B cell (primary cell): ENCODE measurements at regions not wholly inside any gene's neighbourhood (a gene's known extent, or its start where the extent isn't known, plus 50 kb on each side); places are given as distances from the start of the nearest gene placed in this dataset.

Source experiments
- EZH2 ChIP-seq: IDR thresholded peaks from 2 replicates; pipeline ENCODE4 v1.6.1; 2012; ENCODE audit warnings: borderline replicate concordance, low read depth, mild to moderate bottlenecking, moderate library complexity, low read length; ENCODE audit not compliant: insufficient read depth, poor library complexity, severe bottlenecking
- TF ChIP-seq, protein P1 (sequence below): fragments of 200-600 bp; IDR thresholded peaks from one replicate; pipeline ENCODE4 v1.8.0; 2022; ENCODE audit warnings: antibody characterized with exemption, mild to moderate bottlenecking

- TF ChIP-seq, protein P1, sequence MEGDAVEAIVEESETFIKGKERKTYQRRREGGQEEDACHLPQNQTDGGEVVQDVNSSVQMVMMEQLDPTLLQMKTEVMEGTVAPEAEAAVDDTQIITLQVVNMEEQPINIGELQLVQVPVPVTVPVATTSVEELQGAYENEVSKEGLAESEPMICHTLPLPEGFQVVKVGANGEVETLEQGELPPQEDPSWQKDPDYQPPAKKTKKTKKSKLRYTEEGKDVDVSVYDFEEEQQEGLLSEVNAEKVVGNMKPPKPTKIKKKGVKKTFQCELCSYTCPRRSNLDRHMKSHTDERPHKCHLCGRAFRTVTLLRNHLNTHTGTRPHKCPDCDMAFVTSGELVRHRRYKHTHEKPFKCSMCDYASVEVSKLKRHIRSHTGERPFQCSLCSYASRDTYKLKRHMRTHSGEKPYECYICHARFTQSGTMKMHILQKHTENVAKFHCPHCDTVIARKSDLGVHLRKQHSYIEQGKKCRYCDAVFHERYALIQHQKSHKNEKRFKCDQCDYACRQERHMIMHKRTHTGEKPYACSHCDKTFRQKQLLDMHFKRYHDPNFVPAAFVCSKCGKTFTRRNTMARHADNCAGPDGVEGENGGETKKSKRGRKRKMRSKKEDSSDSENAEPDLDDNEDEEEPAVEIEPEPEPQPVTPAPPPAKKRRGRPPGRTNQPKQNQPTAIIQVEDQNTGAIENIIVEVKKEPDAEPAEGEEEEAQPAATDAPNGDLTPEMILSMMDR, result no peak
- TF ChIP-seq EZH2, result no peak
Observed at GRCh38 chr3:88611826-88612326, 462.1 kb downstream of the C3orf38 start.
